Ascending aorta (tissue), 2 donors: ENCODE measurements at regions not wholly inside any gene's neighbourhood (a gene's known extent, or its start where the extent isn't known, plus 50 kb on each side); places are given as distances from the start of the nearest gene placed in this dataset.

Source experiments
- DNase-seq, 2 donors: peaks; one replicate each; pipeline ENCODE4 v3.0.0-alpha.2; 2019; ENCODE audit warnings: low spot score in 2 of 2
- H3K27ac ChIP-seq, 2 donors: fragments of 200-600 bp; sonication (generic); one replicate each; pipeline ENCODE4 v1.5.1; 2016 to 2017; ENCODE audit warnings: mild to moderate bottlenecking in 1 of 2
- H3K27me3 ChIP-seq: fragments of 200-600 bp; sonication (generic); one replicate; pipeline ENCODE4 v1.5.1; 2017
- H3K36me3 ChIP-seq, 2 donors: fragments of 200-600 bp; sonication (generic); one replicate each; pipeline ENCODE4 v1.5.1; 2016
- H3K4me1 ChIP-seq, 2 donors: fragments of 200-600 bp; sonication (generic); one replicate each; pipeline ENCODE4 v1.5.1; 2016 to 2017; ENCODE audit warnings: mild to moderate bottlenecking in 1 of 2
- H3K4me3 ChIP-seq, 2 donors: fragments of 200-600 bp; sonication (generic); one replicate each; pipeline ENCODE4 v1.5.1; 2016 to 2017; ENCODE audit warnings: mild to moderate bottlenecking in 1 of 2
- H3K9me3 ChIP-seq, 2 donors: fragments of 200-600 bp; sonication (generic); one replicate each; pipeline ENCODE4 v1.5.1; 2016
- CTCF ChIP-seq, 3 experiments: fragments of 200-600 bp in 2 of 3; fragments of 450-650 bp in 1 of 3; sonication (generic) in 2 of 3; IDR thresholded peaks; one replicate each; pipeline ENCODE4 v1.5.1; 2016 to 2019; ENCODE audit warnings: antibody characterized with exemption in 3 of 3, mild to moderate bottlenecking in 1 of 3, moderate library complexity in 1 of 3
- intact Hi-C: fragments of 100-400 bp; cut with DNase I; formaldehyde crosslinking; loops from one replicate; pipeline ENCODE4 v1.15.1; 2023

GRCh38 chr17:10999484-10999883 is 161.6 kb upstream of the PIRT start:
- Histone ChIP-seq H3K27ac (no peak overlapping the region), H3K27me3 (no peaks in the 10 kb centered on the region), H3K9me3 (no peaks in the 10 kb centered on the region), H3K4me3 (no peak overlapping the region), H3K36me3 (no peaks in the 10 kb centered on the region), H3K4me1 (no peaks in the 10 kb centered on the region)
- intact Hi-C loops = no loop called here
- DNase-seq = no peak
- no peak for TF ChIP-seq CTCF (IDR thresholded peaks at IDR 0.05)

GRCh38 chr17:10993126-10993525 is 155.2 kb upstream of the PIRT start:
- no peak for TF ChIP-seq CTCF (IDR thresholded peaks at IDR 0.05)
- Histone ChIP-seq H3K36me3 (no peaks in the 10 kb centered on the region), H3K9me3 (no peaks in the 10 kb centered on the region), H3K4me1 (no peaks in the 10 kb centered on the region), H3K27me3 (no peaks in the 10 kb centered on the region), H3K27ac (no peak overlapping the region), H3K4me3 (no peak overlapping the region)
- intact Hi-C loops = loop anchor here (2.0 kb wide), 1 partner anchor 64 kb away; no protein-coding TSS in a partner anchor
- no peak for DNase-seq

- no peaks in the 10 kb centered on the region for H3K4me1 ChIP-seq
- intact Hi-C loops = loop anchor here (2.0 kb wide), 1 partner anchor 63 kb away; no protein-coding TSS in a partner anchor
- no peak overlapping the region for H3K4me3 ChIP-seq
- H3K27me3 ChIP-seq = no peaks in the 10 kb centered on the region
- H3K27ac ChIP-seq = no peak overlapping the region
- DNase-seq = no peak
- no peak for TF ChIP-seq CTCF (IDR thresholded peaks at IDR 0.05)
- H3K9me3 ChIP-seq = no peaks in the 10 kb centered on the region
- H3K36me3 ChIP-seq = no peaks in the 10 kb centered on the region
Measured at GRCh38 chr17:10992106-10992880, 154.4 kb upstream of the PIRT start.

- H3K36me3 ChIP-seq = no peaks in the 10 kb centered on the region
- no peak overlapping the region for H3K27ac ChIP-seq
- H3K27me3 ChIP-seq = no peaks in the 10 kb centered on the region
- intact Hi-C loops = no loop called here
- no peaks in the 10 kb centered on the region for H3K4me1 ChIP-seq
- DNase-seq = no peak
- no peaks in the 10 kb centered on the region for H3K9me3 ChIP-seq
- no peak overlapping the region for H3K4me3 ChIP-seq
- no peak for TF ChIP-seq CTCF (IDR thresholded peaks at IDR 0.05)
Measured at GRCh38 chr17:10987786-10988185, 149.9 kb upstream of the PIRT start.

GRCh38 chr17:10984220-10984619 is 146.3 kb upstream of the PIRT start:
- Histone ChIP-seq H3K36me3 (no peaks in the 10 kb centered on the region), H3K4me1 (no peaks in the 10 kb centered on the region), H3K27me3 (no peaks in the 10 kb centered on the region), H3K27ac (no peak overlapping the region), H3K4me3 (no peak overlapping the region), H3K9me3 (no peaks in the 10 kb centered on the region)
- DNase-seq = no peak
- no peak for TF ChIP-seq CTCF (IDR thresholded peaks at IDR 0.05)
- intact Hi-C loops = no loop called here
